Adrenal gland (tissue), 5 donors: ENCODE measurements at regions not wholly inside any gene's neighbourhood (a gene's known extent, or its start where the extent isn't known, plus 50 kb on each side); places are given as distances from the start of the nearest gene placed in this dataset.

Experiments
- POLR2A ChIP-seq, 2 donors: fragments of 450-650 bp; IDR thresholded peaks; one replicate each; pipeline ENCODE4 v1.6.1; 2017; ENCODE audit warnings: antibody characterized with exemption in 2 of 2, mild to moderate bottlenecking in 2 of 2, moderate library complexity in 1 of 2
- TF ChIP-seq, protein P1 (sequence below), 6 experiments: fragments of 450-650 bp in 4 of 6; fragments of 200-600 bp in 2 of 6; sonication (generic) in 1 of 6; IDR thresholded peaks; 1 replicate in 5 of 6; 2 replicates in 1 of 6; pipeline versions ENCODE4 v1.5.1 to v1.8.0; 2016 to 2021; ENCODE audit warnings: antibody characterized with exemption in 6 of 6, mild to moderate bottlenecking in 2 of 6, moderate library complexity in 1 of 6
- donor health status: DM: no; HTN: no; CAD: no.

DNA sequence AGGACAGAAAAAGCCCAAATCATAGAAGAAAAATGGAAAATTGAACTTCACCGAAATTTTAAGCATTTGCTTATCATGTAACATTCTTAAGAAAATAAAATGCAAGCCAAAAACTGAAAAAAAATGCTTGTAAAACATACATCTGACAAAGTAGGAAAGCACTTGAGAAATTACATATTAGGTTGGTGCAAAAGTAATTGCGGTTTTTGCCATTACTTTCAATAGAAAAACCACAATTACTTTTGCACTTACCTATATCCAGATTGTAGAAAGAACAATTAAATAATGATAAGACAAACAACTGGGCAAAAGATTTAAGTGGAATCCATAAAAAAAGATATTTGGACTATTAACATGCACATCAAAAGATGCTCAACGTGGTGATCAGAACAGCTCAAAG lies 146.2 kb downstream of the TBXT start:
- TF ChIP-seq, protein P1, sequence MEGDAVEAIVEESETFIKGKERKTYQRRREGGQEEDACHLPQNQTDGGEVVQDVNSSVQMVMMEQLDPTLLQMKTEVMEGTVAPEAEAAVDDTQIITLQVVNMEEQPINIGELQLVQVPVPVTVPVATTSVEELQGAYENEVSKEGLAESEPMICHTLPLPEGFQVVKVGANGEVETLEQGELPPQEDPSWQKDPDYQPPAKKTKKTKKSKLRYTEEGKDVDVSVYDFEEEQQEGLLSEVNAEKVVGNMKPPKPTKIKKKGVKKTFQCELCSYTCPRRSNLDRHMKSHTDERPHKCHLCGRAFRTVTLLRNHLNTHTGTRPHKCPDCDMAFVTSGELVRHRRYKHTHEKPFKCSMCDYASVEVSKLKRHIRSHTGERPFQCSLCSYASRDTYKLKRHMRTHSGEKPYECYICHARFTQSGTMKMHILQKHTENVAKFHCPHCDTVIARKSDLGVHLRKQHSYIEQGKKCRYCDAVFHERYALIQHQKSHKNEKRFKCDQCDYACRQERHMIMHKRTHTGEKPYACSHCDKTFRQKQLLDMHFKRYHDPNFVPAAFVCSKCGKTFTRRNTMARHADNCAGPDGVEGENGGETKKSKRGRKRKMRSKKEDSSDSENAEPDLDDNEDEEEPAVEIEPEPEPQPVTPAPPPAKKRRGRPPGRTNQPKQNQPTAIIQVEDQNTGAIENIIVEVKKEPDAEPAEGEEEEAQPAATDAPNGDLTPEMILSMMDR (IDR thresholded peaks at IDR 0.05), result no peak
- TF ChIP-seq POLR2A (IDR thresholded peaks at IDR 0.05), result no peak
